HG03064 (cell line): ENCODE measurements at regions not wholly inside any gene's neighbourhood (a gene's known extent, or its start where the extent isn't known, plus 50 kb on each side); places are given as distances from the start of the nearest gene placed in this dataset.

Experiments
- ATAC-seq: cut with Tn5 transposase; IDR thresholded peaks from one replicate; pipeline ENCODE4 v1.9.1; 2021; ENCODE audit warnings: low read depth; ENCODE audit not compliant: unreplicated experiment

- ATAC-seq = no peak
Observed at GRCh38 chr2:23121968-23122648, 262.9 kb upstream of the KLHL29 start.

GRCh38 chr2:23122681-23123215 lies 262.2 kb upstream of the KLHL29 start:
- ATAC-seq = no peak

DNA sequence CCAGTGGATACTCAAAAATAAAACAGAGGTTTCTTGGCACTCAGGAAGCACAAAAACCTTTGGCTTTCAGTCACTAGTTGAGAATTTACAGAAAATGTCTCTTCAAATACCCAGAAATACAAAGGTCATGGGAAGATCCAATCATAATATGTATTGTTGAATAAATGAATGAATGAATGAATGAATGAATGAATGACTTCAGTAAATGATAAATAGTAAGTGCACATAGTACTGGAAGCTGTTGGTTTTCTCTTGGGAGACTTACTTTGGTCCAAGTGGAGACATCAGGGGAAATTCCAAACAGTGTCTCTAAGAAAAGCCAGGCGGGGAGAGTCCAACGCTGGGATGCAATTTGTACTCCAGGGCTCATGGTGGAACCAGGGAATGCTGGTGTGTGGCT lies 261.3 kb upstream of the KLHL29 start:
- no peak for ATAC-seq

GRCh38 chr2:23124214-23124750 lies 260.7 kb upstream of the KLHL29 start:
- no peak for ATAC-seq

DNA sequence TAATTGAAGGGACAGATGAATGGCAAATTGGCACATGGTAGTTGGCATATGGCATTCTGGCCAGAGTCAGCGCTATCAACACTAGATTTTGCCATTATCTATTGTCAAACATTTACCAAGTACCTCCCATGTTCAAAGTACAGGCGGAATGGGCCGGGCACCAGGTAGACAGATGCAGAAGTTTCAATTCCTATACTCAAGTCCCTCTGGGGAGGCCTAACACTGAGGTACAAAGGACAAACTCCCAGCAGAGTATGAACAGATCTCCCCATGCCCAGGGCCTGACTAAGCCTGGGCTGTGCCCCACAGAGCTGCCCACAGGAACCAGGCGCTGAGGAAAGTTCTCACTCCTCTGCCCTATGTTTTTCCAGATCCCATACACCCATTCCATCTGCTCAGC lies 257.5 kb upstream of the KLHL29 start:
- no peak for ATAC-seq

GRCh38 chr2:23128684-23129292 lies 256.2 kb upstream of the KLHL29 start:
- ATAC-seq = no peak

GRCh38 chr2:23131066-23131575 lies 253.9 kb upstream of the KLHL29 start:
- ATAC-seq = no peak

GRCh38 chr2:23132000-23132399 lies 253.0 kb upstream of the KLHL29 start:
- no peak for ATAC-seq

- ATAC-seq = no peak
Observed at GRCh38 chr2:23132823-23133595, 252.0 kb upstream of the KLHL29 start.

- no peak for ATAC-seq
Observed at GRCh38 chr2:23134726-23135125, 250.3 kb upstream of the KLHL29 start.

DNA sequence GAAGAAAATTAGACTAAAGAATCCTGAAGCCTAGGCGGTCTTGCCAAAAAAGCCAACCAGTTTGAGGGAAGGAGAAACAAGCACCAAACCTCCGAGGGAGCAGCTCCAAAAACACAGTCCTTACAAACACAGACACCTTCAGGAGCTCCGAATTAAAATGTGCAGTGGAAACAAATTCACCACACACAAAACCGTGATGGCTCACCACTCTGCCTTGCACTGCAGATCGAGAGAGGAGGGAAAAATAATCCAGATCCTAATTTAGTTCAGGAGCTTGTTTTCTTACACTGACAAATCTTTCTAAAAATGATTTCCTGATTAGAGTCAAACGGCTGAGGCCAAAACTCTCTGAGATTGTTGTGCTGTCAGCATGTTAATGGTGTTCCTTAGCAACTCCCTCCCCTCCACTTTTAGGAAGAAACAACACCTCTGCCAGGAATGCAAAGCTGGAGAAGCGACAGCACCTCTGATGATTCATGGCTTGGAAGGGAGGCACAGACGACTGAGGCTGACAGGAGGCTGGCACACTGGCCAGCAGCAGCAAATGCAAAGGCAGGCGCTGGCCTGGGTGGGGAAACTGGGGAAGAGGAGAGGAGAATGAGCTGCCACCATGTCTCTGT lies 249.4 kb upstream of the KLHL29 start:
- ATAC-seq = no peak

DNA sequence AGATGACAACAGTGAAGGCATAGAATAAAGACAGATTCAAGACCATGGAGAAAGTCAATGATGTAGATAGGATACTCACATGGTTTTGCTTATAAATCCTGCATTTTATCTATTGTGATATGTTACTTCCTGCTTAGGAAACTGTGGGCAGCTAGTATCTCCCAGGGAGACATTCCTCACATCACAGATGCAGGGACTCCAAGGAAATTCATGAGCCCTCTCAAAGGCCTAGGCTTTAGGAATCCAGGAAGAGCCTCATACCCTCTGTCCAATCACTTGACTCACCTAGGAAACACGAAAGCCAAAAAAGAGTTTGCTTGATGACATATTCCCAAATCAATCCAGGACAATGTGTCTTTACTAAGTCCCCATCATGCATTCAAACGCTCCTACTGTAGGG lies 247.8 kb upstream of the KLHL29 start:
- ATAC-seq = no peak

DNA sequence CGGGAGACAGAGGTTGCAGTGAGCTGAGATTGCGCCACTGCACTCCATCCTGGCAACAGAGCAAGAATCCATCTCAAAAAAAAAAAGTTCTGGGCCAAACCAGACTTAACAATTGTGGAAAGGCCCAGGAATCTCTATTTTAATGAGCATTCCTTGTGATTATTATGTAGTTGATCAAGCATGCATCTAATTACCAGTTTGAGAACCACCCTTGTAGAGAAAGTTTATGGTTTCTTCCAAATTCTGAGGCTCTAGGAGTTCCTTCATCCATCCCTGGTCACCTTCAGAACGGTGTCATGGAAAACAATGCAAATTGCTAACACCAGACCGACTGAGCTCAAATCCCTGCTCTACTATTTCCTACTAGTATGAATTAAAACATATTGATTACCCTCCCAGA lies 246.3 kb upstream of the KLHL29 start:
- no peak for ATAC-seq

DNA sequence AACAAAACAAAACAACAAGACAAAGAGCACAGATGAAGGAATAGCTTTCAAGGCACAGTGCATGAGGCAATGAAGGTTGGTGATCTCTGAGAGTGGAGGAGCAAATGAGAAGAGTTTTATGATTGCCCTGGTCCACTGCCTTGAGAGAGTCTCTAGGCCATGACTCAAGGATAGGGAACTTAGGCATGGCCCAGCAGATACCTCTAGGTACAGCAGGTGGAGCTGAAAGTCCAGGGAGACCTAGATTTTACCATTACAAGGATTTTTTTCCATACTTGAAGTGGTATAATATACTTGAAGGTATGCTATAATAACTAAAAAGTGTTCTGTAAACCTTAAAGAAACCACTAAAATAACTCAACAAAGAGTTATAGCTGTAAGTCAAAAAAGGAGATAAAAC lies 239.5 kb upstream of the KLHL29 start:
- no peak for ATAC-seq

DNA sequence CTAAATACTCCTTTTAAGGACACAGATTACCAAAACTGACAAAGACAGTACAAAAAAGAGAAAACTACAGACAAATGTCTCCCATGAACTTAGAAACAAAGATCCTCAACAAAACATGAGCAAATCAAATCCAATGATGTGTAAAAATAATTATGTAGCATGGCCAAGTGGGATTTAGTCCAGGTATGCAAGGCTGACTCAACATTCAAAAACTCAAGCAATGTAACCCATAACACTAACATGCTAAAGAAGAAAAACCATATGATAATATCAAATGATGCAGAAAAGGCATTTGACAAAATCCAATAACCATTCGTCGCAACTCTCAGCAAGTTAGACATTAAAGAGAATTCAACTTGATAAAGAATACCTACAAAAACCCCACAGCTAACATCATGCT lies 239.0 kb upstream of the KLHL29 start:
- ATAC-seq = no peak

DNA sequence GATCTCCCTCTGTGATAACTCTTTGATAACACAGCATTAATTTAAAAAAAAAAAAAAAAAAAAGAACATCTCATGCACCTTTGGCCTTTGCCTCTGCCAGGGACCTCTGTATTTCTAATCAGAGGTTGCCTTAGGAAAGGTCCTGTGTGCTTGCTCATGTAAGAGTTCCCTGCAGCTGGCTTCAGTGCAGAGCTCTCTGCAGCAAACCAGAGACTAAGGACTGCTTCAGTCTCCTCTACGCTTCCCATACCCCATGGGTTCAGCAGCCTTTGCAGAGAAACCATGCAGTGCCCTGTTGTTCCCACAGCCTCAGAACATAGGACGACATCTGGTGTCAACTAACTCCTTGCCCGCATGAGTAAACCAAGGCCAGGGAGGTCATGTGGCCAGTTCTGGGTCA lies 236.6 kb upstream of the KLHL29 start:
- no peak for ATAC-seq

DNA sequence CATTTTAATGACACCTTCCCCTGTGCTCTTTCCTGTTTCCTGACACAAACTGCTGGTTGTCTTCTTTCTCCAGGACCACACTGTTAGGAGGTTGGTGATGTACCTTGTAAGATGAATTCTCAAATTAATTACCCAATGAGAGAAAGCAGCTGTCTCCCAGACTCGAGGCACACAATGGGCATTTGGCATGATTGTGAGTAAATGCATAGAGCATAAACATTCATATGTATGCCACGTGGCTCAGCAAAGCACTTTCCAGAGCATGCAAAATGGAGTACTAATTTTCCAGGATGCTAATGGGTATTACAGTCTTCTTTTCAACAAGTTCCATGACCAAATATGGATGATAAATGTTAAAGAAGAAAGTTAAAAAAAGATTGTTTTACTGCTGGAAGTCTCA lies 235.2 kb upstream of the KLHL29 start:
- ATAC-seq = no peak

DNA sequence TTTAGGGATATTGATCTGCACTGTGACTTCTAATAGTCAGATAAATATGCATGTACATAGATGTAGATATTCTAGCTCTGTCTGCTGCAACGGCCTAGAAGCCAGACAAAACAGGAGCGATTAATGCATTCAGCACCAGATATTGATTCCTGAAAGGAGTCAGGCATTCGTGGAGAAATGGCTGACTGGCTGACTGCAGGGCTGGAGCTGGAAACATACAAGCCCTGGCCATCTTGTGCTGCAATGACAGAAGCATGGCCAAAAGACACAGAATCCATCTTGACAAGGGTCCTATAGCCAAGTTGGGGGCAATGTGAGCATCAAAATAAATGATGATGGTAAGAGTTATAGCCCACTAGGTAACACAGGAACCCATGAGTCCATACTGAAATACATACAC lies 231.5 kb upstream of the KLHL29 start:
- ATAC-seq = no peak

DNA sequence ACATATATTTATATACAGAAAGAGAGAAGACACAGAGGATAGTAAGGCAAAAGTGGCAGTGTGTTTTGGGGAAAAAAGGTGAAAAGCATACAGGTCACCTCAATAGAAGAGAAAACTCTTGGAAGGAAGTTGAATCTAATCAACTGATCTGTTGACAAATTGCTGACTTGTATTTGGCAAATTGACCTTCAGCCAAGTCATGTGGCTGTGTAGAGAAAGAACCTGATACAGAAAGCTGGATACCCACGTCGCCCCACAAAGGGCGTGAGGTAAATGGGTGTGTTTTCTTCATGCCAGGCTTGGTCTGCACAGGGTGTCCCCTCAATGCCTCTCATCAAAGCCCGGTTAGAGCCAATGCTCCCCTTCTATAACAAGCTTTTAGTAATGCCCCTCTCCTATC lies 230.0 kb upstream of the KLHL29 start:
- no peak for ATAC-seq

GRCh38 chr2:23157812-23158211 lies 227.2 kb upstream of the KLHL29 start:
- ATAC-seq = no peak

GRCh38 chr2:23158306-23158705 lies 226.7 kb upstream of the KLHL29 start:
- ATAC-seq = no peak
